Astrocyte (in vitro differentiated cells and primary cell): ENCODE measurements at regions not wholly inside any gene's neighbourhood (a gene's known extent, or its start where the extent isn't known, plus 50 kb on each side); places are given as distances from the start of the nearest gene placed in this dataset.

Experiments used
- EZH2 ChIP-seq: IDR thresholded peaks from 2 replicates; pipeline ENCODE4 v1.6.1; 2012; ENCODE audit warnings: mild to moderate bottlenecking, low read length, inconsistent platforms; ENCODE audit not compliant: insufficient read depth
- TF ChIP-seq, protein P1 (sequence below): IDR thresholded peaks from 2 replicates; pipeline ENCODE4 v1.5.1; 2011; ENCODE audit warnings: low read depth, mild to moderate bottlenecking, inconsistent platforms, low read length, moderate library complexity; ENCODE audit not compliant: insufficient read depth

DNA sequence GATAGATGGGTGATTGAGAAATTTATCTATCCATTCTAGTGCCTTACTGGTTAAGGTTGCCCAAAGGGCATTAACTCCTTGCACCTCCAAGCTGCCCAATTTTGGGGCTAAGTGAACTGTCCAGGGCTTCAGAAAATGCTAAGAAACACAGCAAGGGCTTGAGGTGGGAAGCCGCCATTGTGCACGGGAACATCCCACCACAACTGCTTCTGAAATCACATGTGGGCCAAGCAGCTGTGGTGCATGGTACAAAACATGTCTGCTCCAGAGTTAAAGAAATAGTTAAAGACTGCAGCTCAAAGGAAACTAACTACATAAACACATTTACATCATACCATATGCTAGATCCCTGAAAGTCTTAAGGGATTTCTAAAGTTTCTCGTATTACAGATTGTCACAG is 144.3 kb upstream of the NDST3 start:
- TF ChIP-seq, protein P1, sequence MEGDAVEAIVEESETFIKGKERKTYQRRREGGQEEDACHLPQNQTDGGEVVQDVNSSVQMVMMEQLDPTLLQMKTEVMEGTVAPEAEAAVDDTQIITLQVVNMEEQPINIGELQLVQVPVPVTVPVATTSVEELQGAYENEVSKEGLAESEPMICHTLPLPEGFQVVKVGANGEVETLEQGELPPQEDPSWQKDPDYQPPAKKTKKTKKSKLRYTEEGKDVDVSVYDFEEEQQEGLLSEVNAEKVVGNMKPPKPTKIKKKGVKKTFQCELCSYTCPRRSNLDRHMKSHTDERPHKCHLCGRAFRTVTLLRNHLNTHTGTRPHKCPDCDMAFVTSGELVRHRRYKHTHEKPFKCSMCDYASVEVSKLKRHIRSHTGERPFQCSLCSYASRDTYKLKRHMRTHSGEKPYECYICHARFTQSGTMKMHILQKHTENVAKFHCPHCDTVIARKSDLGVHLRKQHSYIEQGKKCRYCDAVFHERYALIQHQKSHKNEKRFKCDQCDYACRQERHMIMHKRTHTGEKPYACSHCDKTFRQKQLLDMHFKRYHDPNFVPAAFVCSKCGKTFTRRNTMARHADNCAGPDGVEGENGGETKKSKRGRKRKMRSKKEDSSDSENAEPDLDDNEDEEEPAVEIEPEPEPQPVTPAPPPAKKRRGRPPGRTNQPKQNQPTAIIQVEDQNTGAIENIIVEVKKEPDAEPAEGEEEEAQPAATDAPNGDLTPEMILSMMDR = no peak
- TF ChIP-seq EZH2 = no peak
